B cell (primary cell): ENCODE measurements at regions not wholly inside any gene's neighbourhood (a gene's known extent, or its start where the extent isn't known, plus 50 kb on each side); places are given as distances from the start of the nearest gene placed in this dataset.

Source experiments
- ATAC-seq: fragments of 200-7000 bp; cut with Tn5 transposase; one replicate; pipeline ENCODE4 v1.10.0; 2021; ENCODE audit warnings: low read depth, mild to moderate bottlenecking, moderate number of reproducible peaks, moderate library complexity
- CTCF ChIA-PET: fragments of 350-600 bp; sonication (Branson Sonifier 250); formaldehyde crosslinking; loops from one replicate; lab custom pipeline; 2021; ENCODE audit warnings: antibody characterized with exemption, inconsistent platforms; lab: Charles Lee
- POLR2A ChIA-PET: fragments of 350-600 bp; sonication (Branson Sonifier 250); formaldehyde crosslinking; loops from one replicate; lab custom pipeline; 2021; ENCODE audit warnings: antibody characterized with exemption; lab: Charles Lee
- DNase-seq: peaks from one replicate; pipeline ENCODE4 v3.0.0; 2013
- H2AFZ ChIP-seq: 2 replicates; pipeline ENCODE4 v1.6.1; 2012; ENCODE audit warnings: mild to moderate bottlenecking, low read depth, low read length; ENCODE audit not compliant: insufficient read depth, poor library complexity, severe bottlenecking
- H3K27ac ChIP-seq, 2 donors: 1 replicate in 1 of 2; 2 replicates in 1 of 2; pipeline ENCODE4 v1.5.1; 2012 to 2013; ENCODE audit warnings: low read length in 2 of 2, mild to moderate bottlenecking in 2 of 2, moderate library complexity in 1 of 2
- H3K27me3 ChIP-seq, 4 experiments: fragments of 200-600 bp in 1 of 4; sonication (generic) in 1 of 4; replicated peaks in 1 of 4; 1 replicate in 2 of 4; 2 replicates in 2 of 4; pipeline versions ENCODE4 v1.6.1 to v1.7.0; 2013 to 2016; ENCODE audit warnings: low read length in 3 of 4, mild to moderate bottlenecking in 2 of 4, mixed read lengths in 1 of 4, moderate library complexity in 1 of 4; ENCODE audit not compliant: insufficient read depth in 4 of 4, control insufficient read depth in 3 of 4; ENCODE audit errors: control extremely low read depth in 1 of 4
- H3K36me3 ChIP-seq, 2 experiments: replicated peaks in 1 of 2; 1 replicate in 1 of 2; 2 replicates in 1 of 2; pipeline versions ENCODE4 v1.6.1 to v1.7.1; 2013; ENCODE audit warnings: low read length in 1 of 2; ENCODE audit not compliant: insufficient read depth in 2 of 2, control insufficient read depth in 1 of 2; ENCODE audit errors: control extremely low read depth in 1 of 2, extremely low read depth in 1 of 2
- H3K4me1 ChIP-seq, 2 donors: fragments of 200-600 bp in 1 of 2; sonication (generic) in 1 of 2; 1 replicate in 1 of 2; 2 replicates in 1 of 2; pipeline versions ENCODE4 v1.5.1 to v1.6.1; 2013 to 2017; ENCODE audit warnings: low read length in 2 of 2; ENCODE audit not compliant: control insufficient read depth in 2 of 2, insufficient read depth in 2 of 2
- H3K4me2 ChIP-seq: replicated peaks from 2 replicates; pipeline ENCODE3; 2012; ENCODE audit warnings: mild to moderate bottlenecking, low read depth, low read length; ENCODE audit not compliant: poor library complexity, severe bottlenecking
- H3K4me3 ChIP-seq, 5 experiments: fragments of 200-600 bp in 1 of 5; sonication (generic) in 1 of 5; 1 replicate in 3 of 5; 2 replicates in 2 of 5; pipeline versions ENCODE4 v1.5.1 to v1.7.0; 2011 to 2016; ENCODE audit warnings: low read length in 4 of 5, mild to moderate bottlenecking in 4 of 5, low read depth in 2 of 5, control low read depth in 1 of 5, moderate library complexity in 1 of 5; ENCODE audit not compliant: insufficient read depth in 1 of 5; ENCODE audit errors: control extremely low read depth in 1 of 5, extremely low read depth in 1 of 5
- H3K79me2 ChIP-seq: fragments of 200-600 bp; sonication (generic); one replicate; pipeline ENCODE4 v1.6.0; 2016; ENCODE audit warnings: low read length; ENCODE audit not compliant: control insufficient read depth, insufficient read depth
- H3K9ac ChIP-seq: fragments of 200-600 bp; sonication (generic); 2 replicates; pipeline ENCODE4 v1.6.1; 2017; ENCODE audit warnings: mild to moderate bottlenecking, low read length, moderate library complexity
- H3K9me3 ChIP-seq, 3 donors: one replicate each; pipeline versions ENCODE4 v1.6.1 to v1.7.1; 2013; ENCODE audit warnings: low read length in 2 of 3; ENCODE audit not compliant: control insufficient read depth in 2 of 3, insufficient read depth in 1 of 3; ENCODE audit errors: control extremely low read depth in 1 of 3
- H4K20me1 ChIP-seq: 2 replicates; pipeline ENCODE4 v1.6.0; 2012; ENCODE audit warnings: mild to moderate bottlenecking, low read length; ENCODE audit not compliant: insufficient read depth, control insufficient read depth, poor library complexity, severe bottlenecking
- H3K27ac Mint-ChIP-seq: one replicate; pipeline ENCODE4 v1.8.0; 2021; ENCODE audit warnings: mixed read lengths
- H3K27me3 Mint-ChIP-seq: one replicate; pipeline ENCODE4 v1.8.0; 2021; ENCODE audit warnings: mixed read lengths
- H3K4me1 Mint-ChIP-seq: one replicate; pipeline ENCODE4 v1.8.0; 2021; ENCODE audit warnings: mixed read lengths
- H3K4me3 Mint-ChIP-seq: one replicate; pipeline ENCODE4 v1.8.0; 2021; ENCODE audit warnings: mixed read lengths
- H3K9me3 Mint-ChIP-seq: one replicate; pipeline ENCODE4 v1.8.0; 2022; ENCODE audit warnings: mixed read lengths; ENCODE audit not compliant: insufficient read depth
- CTCF ChIP-seq: fragments of 200-600 bp; IDR thresholded peaks from one replicate; pipeline ENCODE4 v1.8.0; 2022; ENCODE audit warnings: antibody characterized with exemption, mild to moderate bottlenecking
- EZH2 ChIP-seq: IDR thresholded peaks from 2 replicates; pipeline ENCODE4 v1.6.1; 2012; ENCODE audit warnings: borderline replicate concordance, low read depth, mild to moderate bottlenecking, moderate library complexity, low read length; ENCODE audit not compliant: insufficient read depth, poor library complexity, severe bottlenecking
- WGBS: methylation state at CpG from one replicate; pipeline ENCODE4 v1.1.5; 2013; ENCODE audit warnings: missing lambda C conversion rate; ENCODE audit not compliant: insufficient coverage; 5-methylcytosine and 5-hydroxymethylcytosine counted together
- intact Hi-C: fragments of 100-400 bp; cut with micrococcal nuclease; formaldehyde crosslinking; loops from one replicate; pipeline ENCODE4 v1.10.0; 2022

- H3K27me3 Mint-ChIP-seq, result peaks cover 13% of the 10 kb centered on the region
- DNase-seq (no peak), ATAC-seq (no peak)
- Histone ChIP-seq H4K20me1 (no peaks in the 10 kb centered on the region), H3K36me3 (no peaks in the 10 kb centered on the region), H3K9me3 (peaks cover 0 to 3% (median 0%) of the 10 kb centered on the region in 3 donors), H3K4me2 (no peak overlapping the region), H3K4me3 (no peak overlapping the region), H3K9ac (no peak overlapping the region), H3K27me3 (no peaks in the 10 kb centered on the region), H3K4me1 (no peaks in the 10 kb centered on the region), H2AFZ (no peak overlapping the region), H3K27ac (no peak overlapping the region), H3K79me2 (no peaks in the 10 kb centered on the region)
- no peak overlapping the region for H3K4me3 Mint-ChIP-seq
- H3K4me1 Mint-ChIP-seq, result no peaks in the 10 kb centered on the region
- H3K9me3 Mint-ChIP-seq, result no peaks in the 10 kb centered on the region
- CTCF ChIA-PET, result no interaction called here
- intact Hi-C loops, result no loop called here
- no peak for TF ChIP-seq CTCF
- TF ChIP-seq EZH2, result no peak
- no CpG with 5 or more reads among the region's 1 CpG for WGBS
- no peak overlapping the region for H3K27ac Mint-ChIP-seq
- POLR2A ChIA-PET, result no interaction called here
Measured at GRCh38 chr17:6195123-6195522, 124.9 kb downstream of the WSCD1 start.

GRCh38 chr17:6191405-6192324 lies 121.5 kb downstream of the WSCD1 start:
- CTCF ChIA-PET, result no interaction called here
- H3K4me3 ChIP-seq, result no peak overlapping the region
- 80% methylated on average over 14 of the region's 18 CpGs for WGBS
- H3K4me2 ChIP-seq, result no peak overlapping the region
- peaks cover 0 to 6% (median 0%) of the 10 kb centered on the region in 3 donors for H3K9me3 ChIP-seq
- H2AFZ ChIP-seq, result no peak overlapping the region
- Mint-ChIP-seq H3K9me3 (peaks cover 2% of the 10 kb centered on the region), H3K27ac (no peak overlapping the region), H3K27me3 (peaks cover 14% of the 10 kb centered on the region), H3K4me3 (no peak overlapping the region), H3K4me1 (no peaks in the 10 kb centered on the region)
- DNase-seq (no peak), ATAC-seq (no peak)
- POLR2A ChIA-PET, result no interaction called here
- TF ChIP-seq CTCF, result no peak
- no peak for TF ChIP-seq EZH2
- no peak overlapping the region for H3K27ac ChIP-seq
- H4K20me1 ChIP-seq, result no peaks in the 10 kb centered on the region
- no peaks in the 10 kb centered on the region for H3K4me1 ChIP-seq
- no peaks in the 10 kb centered on the region for H3K79me2 ChIP-seq
- intact Hi-C loops, result no loop called here
- no peaks in the 10 kb centered on the region for H3K36me3 ChIP-seq
- H3K27me3 ChIP-seq, result peaks cover 0 to 2% (median 0%) of the 10 kb centered on the region in 4 experiments
- H3K9ac ChIP-seq, result no peak overlapping the region
